ENCODE measurements at regions not wholly inside any gene's neighbourhood (a gene's known extent, or its start where the extent isn't known, plus 50 kb on each side); places are given as distances from the start of the nearest gene placed in this dataset.

GRCh38 chr4:182017038-182017437, 226.2 kb upstream of the TENM3 start:
- Histone ChIP-seq H3K27ac (ENCODE audit: low read depth in 1 of 2, low read length in 1 of 2) (no peak overlapping the region), H3K4me3 (no peak overlapping the region), H3K9ac (ENCODE audit: insufficient read depth in 1 of 2, low read length in 2 of 2) (no peak overlapping the region), H3K27me3 (ENCODE audit: control insufficient read depth in 3 of 3, insufficient read depth in 3 of 3, low read length in 2 of 3) (no peaks in the 10 kb centered on the region), H3K4me1 (ENCODE audit: control insufficient read depth in 5 of 5, insufficient read depth in 5 of 5, low read length in 5 of 5) (no peaks in the 10 kb centered on the region), H3K36me3 (ENCODE audit: control insufficient read depth in 4 of 4, insufficient read depth in 4 of 4, low read length in 4 of 4) (no peaks in the 10 kb centered on the region), H3K9me3 (ENCODE audit: control insufficient read depth in 4 of 4, insufficient read depth in 3 of 4, low read length in 3 of 4) (no peaks in the 10 kb centered on the region)
- no peak for TF ChIP-seq CTCF (IDR thresholded peaks at IDR 0.05; ENCODE audit: control extremely low read depth, extremely low read depth)
- no peak for ATAC-seq (ENCODE audit: insufficient read depth, low FRiP score)
- DNase-seq, result no peak
- WGBS, 2 donors, result 89 to 92% methylated on average over 5 of the region's 5 CpGs

- Histone ChIP-seq H3K36me3 (ENCODE audit: control insufficient read depth in 4 of 4, insufficient read depth in 4 of 4, low read length in 4 of 4) (no peaks in the 10 kb centered on the region), H3K4me3 (no peak overlapping the region), H3K9me3 (ENCODE audit: control insufficient read depth in 4 of 4, insufficient read depth in 3 of 4, low read length in 3 of 4) (no peaks in the 10 kb centered on the region), H3K4me1 (ENCODE audit: control insufficient read depth in 5 of 5, insufficient read depth in 5 of 5, low read length in 5 of 5) (no peaks in the 10 kb centered on the region), H3K27me3 (ENCODE audit: control insufficient read depth in 3 of 3, insufficient read depth in 3 of 3, low read length in 2 of 3) (no peaks in the 10 kb centered on the region), H3K27ac (ENCODE audit: low read depth in 1 of 2, low read length in 1 of 2) (no peak overlapping the region), H3K9ac (ENCODE audit: insufficient read depth in 1 of 2, low read length in 2 of 2) (no peak overlapping the region)
- ATAC-seq (ENCODE audit: insufficient read depth, low FRiP score), result no peak
- 76 to 78% methylated on average over 2 of the region's 2 CpGs for WGBS, 2 donors
- no peak for TF ChIP-seq CTCF (IDR thresholded peaks at IDR 0.05; ENCODE audit: control extremely low read depth, extremely low read depth)
- no peak for DNase-seq
Measured at GRCh38 chr4:182018691-182019090, 224.5 kb upstream of the TENM3 start.

- H3K27me3 ChIP-seq (ENCODE audit: control insufficient read depth in 3 of 3, insufficient read depth in 3 of 3, low read length in 2 of 3), result no peaks in the 10 kb centered on the region
- H3K9me3 ChIP-seq (ENCODE audit: control insufficient read depth in 4 of 4, insufficient read depth in 3 of 4, low read length in 3 of 4), result no peaks in the 10 kb centered on the region
- no peaks in the 10 kb centered on the region for H3K4me1 ChIP-seq (ENCODE audit: control insufficient read depth in 5 of 5, insufficient read depth in 5 of 5, low read length in 5 of 5)
- no peak for DNase-seq
- H3K4me3 ChIP-seq, result no peak overlapping the region
- H3K9ac ChIP-seq (ENCODE audit: insufficient read depth in 1 of 2, low read length in 2 of 2), result no peak overlapping the region
- no peak for ATAC-seq (ENCODE audit: insufficient read depth, low FRiP score)
- WGBS, 2 donors, result 66 to 80% methylated on average over 5 of the region's 5 CpGs
- no peaks in the 10 kb centered on the region for H3K36me3 ChIP-seq (ENCODE audit: control insufficient read depth in 4 of 4, insufficient read depth in 4 of 4, low read length in 4 of 4)
- no peak overlapping the region for H3K27ac ChIP-seq (ENCODE audit: low read depth in 1 of 2, low read length in 1 of 2)
- TF ChIP-seq CTCF (IDR thresholded peaks at IDR 0.05; ENCODE audit: control extremely low read depth, extremely low read depth), result no peak
Measured at GRCh38 chr4:182019148-182019652, 224.0 kb upstream of the TENM3 start.

GRCh38 chr4:182022909-182023308, 220.3 kb upstream of the TENM3 start:
- no peak overlapping the region for H3K27ac ChIP-seq (ENCODE audit: low read depth in 1 of 2, low read length in 1 of 2)
- ATAC-seq (ENCODE audit: insufficient read depth, low FRiP score) (no peak), DNase-seq (no peak)
- no peak overlapping the region for H3K9ac ChIP-seq (ENCODE audit: insufficient read depth in 1 of 2, low read length in 2 of 2)
- no peak overlapping the region for H3K4me3 ChIP-seq
- H3K4me1 ChIP-seq (ENCODE audit: control insufficient read depth in 5 of 5, insufficient read depth in 5 of 5, low read length in 5 of 5), result no peaks in the 10 kb centered on the region
- 31% methylated on average over 5 of the region's 5 CpGs for WGBS, 2 donors
- H3K36me3 ChIP-seq (ENCODE audit: control insufficient read depth in 4 of 4, insufficient read depth in 4 of 4, low read length in 4 of 4), result no peaks in the 10 kb centered on the region
- H3K9me3 ChIP-seq (ENCODE audit: control insufficient read depth in 4 of 4, insufficient read depth in 3 of 4, low read length in 3 of 4), result peaks cover 0 to 5% (median 3%) of the 10 kb centered on the region in 4 donors
- no peak for TF ChIP-seq CTCF (IDR thresholded peaks at IDR 0.05; ENCODE audit: control extremely low read depth, extremely low read depth)
- H3K27me3 ChIP-seq (ENCODE audit: control insufficient read depth in 3 of 3, insufficient read depth in 3 of 3, low read length in 2 of 3), result no peaks in the 10 kb centered on the region
